Left hindlimb (tissue), 1 donor: ENCODE measurements at regions not wholly inside any gene's neighbourhood (a gene's known extent, or its start where the extent isn't known, plus 50 kb on each side); places are given as distances from the start of the nearest gene placed in this dataset.
"Not testable (repeated sequence)": the region's sequence is repeated elsewhere in the genome, so short reads cannot be mapped to it uniquely, and the experiment has no call there.

Experiments used
- DNase-seq: peaks from one replicate; pipeline ENCODE4 v3.0.0-alpha.2; 2018

DNA sequence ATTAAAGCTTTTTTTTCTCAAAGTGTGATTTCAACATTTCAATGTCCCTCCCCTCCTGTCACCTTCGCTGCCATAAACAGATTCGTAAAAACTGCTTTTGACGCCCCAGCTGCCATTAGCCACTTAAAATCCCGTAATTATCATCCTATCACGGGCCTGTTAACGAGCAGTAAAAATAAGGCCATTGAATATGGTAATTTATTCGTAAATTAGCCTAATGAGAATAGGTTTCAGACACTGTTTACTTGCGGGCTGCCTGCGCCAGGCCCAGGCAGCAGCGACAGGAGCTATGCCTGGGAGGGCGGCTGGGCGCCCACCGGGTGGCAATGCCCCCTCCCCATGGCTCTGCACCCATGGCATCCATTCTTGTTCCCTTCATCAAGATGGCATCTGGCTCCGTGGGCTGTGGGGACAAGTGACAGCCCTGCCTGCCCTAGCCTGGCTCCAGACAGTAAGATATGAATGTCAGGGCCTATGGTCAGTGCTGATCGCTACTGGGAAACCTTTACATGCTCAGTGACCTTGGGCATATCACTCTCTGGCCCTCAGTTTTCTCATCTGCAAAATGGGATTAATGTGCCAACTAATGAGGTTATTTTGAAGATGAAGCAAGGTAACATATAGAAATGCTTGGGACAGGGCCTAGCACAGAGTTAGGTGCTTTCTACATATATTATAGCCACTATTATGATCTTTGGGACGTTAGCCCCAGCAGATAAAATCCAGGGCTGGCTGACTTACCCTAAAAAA, 500.8 kb downstream of the MN1 start:
- DNase-seq: no peak

DNA sequence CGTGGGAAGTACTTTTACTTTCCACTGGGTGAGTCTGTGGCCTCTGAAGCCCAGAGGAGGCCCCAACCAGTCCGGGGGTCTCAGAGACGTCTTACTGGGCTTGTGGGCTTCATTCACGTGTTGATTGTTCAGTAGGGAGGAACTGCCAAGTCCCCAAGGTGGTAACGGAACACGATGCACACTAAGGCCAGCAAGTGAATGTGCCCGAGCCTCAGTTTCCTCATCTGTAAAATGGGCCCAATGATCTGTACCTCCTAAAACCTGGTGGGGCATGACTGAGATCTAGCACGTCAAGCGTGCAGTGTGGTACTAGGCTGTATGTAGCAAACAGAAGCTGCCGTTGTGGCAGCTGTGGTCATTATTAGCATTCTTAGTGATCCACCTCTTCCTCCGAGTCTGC, 499.1 kb downstream of the MN1 start:
- no peak for DNase-seq

DNA sequence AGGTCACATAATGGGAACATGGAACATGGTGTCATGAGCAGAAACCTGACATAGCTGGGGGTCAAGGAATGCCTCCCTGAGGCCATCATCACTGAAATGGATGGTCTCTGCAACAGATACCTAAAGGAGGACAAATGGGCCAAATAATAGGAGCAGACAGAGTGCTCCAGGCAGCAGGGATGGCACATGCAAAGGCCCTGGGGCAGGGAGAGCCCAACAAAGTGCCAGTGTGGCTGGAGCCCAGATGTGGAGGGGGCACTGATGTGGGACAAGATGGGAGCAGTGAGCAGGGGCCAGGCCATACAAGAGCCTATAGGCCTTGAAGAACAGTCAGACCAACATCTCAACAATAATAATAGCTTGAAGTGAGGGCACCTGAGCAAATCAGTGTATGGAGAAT, 497.8 kb downstream of the MN1 start:
- DNase-seq: no peak

DNA sequence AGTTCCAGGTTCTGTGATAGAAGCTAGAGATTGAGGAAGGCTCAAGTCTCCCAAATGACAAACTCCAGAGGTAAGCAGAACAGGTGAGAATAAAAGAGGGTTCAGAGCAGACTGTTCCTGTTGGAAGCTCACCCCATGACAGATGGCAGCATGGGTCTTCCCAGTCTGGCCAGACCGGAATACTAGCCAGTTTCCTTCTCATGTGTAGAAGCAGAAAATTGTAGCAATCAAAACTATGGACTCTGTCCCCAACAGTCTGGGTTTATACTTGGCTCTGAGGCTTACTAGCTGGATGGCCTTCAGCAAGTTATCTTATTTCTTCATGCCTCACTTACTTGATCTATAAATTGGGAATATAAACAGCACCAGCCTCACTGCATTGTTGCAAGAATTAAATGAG, 494.8 kb downstream of the MN1 start:
- DNase-seq: no peak

DNA sequence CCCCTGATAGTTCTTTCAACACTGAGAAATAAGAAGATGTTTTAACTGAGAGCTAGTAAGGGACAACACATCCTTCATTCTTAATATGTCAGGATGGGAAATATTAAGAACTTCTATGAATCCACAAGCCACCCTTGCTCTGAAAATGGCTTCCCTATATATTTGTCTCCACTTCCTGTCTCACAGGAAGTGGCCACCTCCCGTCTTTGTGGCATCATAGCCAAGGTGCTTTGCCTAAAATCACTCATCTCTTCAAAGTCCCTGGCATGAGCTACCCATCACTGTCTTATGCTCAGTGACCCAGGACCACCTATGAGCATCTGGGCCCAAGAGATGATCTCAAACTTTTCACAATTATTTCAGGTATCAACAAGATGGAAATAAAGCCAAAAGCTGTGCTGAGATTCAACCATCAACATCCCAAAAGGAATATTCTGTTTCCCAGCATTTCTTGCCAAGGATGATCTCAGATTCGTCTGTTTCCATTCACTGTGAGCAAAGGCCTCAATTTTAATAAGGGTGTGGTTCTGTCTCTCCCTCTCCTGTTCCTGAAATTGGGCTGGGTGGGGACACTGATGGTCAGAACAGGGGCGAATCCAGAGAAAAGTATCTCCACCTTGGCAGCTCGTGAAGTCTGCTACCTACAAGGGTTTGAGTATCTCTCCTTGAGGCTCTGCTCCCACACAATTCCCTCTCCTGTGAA, 493.9 kb downstream of the MN1 start:
- DNase-seq: no peak

DNA sequence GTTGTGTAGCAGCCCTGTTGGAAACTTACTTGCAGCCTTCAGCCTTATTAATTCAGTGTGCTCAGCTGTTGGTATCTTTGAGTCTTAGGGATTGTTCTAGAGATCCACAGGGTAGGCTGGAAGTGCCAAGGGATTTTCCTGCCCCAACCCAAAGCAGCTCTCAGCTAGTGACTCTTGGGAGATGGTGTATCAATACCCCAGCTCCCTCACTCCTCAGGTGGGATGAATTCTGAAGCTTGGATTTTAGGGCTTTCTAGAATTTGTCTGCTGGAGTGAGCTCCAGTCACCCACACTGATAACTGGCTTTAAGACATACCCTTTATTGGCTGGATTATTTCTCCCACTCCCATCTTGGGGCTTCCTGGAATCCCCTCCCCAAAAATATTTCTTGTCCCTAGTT, 493.0 kb downstream of the MN1 start:
- no peak for DNase-seq

DNA sequence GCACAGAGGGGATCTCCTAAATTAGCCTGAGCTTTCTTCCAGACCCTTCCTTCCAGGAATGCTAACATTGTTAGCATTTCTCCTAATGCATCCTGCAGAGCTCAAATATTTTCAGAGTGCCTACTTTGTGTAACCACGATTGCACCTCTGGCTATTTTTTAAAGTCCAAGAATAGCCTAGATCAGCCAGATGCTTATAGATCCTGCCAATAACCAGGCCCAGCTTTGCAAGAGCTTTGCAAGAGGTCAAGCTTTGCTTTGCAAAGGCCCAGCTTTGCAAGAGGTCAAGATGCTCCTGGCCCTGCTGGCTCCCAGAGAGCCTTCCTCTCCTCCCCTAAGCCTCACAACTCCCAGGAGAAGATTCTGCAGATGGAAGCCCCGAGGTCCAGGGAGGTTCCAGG, 491.9 kb downstream of the MN1 start:
- no peak for DNase-seq

DNA sequence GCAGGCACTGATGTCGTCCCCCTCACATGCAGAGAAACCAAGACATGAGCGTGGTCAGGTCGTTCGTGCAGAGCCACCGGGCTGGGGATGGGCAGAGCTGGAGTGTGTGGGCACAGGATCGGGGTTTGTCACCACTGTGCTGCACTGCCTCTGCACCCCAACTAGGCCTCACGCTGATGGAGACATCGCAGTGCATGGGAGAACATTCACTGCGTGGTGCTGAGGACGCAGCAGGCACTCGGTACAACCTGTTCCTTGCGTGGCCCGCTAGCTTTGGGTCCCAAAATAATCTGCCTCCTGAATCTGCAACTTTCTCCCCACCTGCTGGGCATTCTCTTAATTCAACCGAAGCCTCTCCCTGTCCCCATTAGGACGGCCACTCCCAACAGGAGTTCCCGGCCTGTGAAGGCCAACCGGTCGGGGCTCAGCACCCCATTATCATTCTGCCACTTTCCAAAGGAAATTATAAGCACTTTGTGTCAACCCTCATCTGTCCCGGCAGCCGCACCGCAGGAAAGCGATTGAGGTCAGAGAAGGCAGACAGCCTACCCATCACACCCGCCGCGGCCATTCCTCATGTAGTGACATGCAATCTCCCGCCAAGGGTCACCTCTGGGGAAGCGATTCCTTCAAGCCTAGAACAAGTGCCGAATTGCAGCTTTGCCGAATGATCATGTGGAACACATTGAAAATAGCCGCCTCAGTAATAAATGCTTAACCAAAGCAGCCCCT, 490.4 kb downstream of the MN1 start:
- no peak for DNase-seq

DNA sequence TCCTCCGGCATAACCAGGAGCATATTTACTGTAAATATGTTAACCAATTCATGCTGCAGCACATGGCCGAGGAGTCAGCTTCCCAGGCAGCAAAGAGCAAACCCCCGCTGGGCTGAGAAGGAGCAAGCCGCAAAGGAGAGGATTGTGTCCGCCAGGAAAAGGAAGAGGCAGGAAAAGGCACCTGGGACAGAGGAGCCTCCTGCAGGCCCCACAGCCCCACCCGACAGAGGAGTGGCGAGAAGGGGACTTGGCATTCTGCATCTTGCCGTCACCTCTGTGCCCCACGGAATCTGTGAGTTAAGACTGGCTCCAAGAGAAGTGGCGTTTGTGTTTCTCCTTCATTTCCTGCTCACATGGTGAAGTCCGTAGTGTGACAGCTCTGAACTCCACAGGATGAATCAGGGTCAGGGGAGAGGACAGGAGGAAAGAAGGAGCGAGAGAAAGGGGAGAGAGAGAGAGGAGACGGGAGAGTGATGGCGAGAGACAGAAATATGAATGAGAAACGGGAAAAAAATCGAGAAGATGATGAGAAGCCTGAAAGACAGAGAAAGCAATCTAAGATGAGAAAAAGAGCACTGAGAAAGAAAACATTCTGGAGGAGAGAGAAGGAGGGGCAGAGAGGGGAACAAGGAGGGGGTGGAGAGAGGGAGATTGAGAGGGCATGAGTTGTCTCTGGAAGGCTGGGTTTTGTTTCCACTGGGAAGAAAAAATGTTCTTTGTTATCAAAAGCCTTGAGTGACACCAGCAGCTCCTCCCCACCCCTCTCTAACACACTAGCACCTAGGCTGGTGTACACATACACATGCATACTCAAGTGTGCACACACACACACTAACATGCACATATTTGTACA, 489.6 kb downstream of the MN1 start:
- DNase-seq: no peak

DNA sequence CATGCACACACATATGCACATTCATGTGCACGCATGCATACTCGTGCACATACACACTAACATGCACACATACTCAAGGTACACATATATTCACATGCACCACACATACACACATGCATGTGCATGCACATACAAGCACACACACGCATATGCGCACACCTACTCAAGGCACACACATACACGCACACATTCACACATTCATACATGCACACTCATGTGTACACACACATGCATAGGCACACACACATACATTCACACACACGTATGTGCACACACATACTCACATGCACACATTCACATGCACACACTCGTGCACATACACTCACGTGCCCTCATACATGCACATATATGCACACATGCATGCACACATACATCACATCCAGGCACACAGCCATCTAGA, 489.0 kb downstream of the MN1 start:
- no peak for DNase-seq

DNA sequence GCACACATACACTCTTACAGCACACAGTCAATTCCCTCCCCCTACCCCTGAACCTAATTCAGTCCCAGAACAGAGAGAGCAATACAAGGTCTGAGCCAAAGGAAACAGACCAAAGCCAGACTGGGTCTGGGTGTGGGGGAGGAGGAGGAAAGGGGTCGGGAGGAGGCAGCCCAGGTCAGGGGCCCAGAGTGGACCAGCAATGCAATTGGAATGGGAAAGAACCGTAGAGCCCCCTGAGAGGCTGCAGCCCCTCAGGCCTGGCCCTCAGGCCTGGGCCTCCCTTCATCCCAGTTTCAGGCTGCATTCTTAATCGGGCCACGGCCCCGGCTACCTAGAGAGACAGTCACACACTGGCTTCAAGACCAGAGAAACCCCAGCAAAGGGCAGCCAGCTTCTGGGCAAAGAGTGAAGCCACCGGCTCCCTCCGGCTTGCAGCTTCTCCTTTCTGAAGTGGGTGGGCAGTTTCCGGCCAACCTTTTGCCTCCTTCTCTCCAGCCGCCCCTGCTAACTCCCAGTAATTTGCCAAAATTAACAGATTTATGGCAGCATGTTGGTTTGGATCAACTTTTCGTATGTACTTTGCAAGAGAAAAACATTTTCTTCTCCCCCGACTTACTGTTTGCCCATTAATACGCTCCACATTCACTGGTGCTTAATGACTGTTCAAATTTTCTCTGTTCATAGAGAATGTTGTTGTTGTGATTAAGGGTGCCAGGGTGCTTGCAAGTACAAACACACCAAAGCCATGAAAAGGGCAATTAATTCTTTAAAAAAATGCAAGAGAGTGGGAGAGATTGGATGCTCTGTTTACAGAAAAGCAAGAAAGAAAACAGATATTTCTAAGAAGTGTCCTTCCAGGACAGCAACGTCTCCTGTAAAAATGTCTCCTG, 488.3 kb downstream of the MN1 start:
- DNase-seq: no peak

DNA sequence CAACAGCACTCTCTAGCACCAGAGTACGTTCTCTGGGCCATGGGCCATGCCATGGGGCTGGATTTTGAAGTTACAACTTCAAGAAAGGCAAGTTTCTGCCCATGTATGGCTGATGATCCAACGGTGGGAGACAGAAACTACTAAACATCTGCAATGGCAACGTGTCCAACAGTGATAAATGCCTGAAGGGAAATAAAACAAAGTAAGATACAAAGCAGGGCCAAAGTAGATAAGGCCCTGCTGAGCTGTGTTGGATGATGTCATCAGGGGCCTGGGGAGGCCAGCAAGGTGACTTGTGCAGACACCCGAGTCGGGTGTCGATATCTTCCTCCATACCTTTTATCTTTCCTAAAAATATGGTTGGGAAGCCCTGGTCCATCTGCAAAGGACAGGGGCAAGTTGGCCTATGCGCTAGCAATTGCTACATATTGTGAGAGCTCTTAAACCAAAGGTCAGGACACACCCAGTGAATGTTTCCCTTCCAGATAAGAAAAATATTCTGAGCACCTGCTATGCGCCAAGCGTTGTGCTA, 487.2 kb downstream of the MN1 start:
- no peak for DNase-seq

DNA sequence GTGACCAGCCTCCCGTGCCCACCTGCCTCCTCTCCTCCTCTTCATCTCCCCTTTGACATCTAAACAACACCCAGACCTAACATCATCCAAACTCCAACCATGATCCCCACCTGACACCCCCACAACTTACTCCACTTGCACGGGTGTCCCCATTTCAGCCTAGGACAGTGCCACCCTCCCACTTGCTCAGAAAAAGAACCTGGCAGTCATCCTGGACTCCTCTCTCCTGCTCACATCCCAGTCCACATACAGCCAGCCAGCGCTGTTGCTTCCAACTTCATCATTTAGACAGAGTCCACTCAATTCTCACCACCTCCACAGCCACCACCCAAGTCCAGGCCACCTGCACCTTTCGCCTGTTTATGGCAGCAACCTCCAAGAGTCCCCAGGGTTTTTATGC, 485.7 kb downstream of the MN1 start:
- DNase-seq: no peak

DNA sequence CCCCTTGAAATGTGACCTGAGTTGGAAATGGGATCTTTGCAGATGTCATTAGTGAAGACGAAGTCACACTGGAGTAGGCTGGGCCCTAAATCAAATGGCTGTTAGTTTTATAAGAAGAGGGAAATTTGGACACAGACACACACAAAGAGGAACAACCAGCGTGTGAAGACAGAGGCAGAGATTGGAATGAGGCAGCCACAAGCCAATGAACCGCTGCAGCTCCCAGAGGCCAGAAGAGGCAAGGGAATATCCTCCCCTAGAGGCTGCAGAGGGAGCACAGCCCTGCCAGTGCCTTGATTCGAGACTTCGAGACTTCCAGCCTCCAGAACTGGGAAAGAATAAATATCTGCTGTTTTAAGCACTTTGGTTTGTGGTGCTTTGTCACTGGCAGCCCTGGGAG, 484.5 kb downstream of the MN1 start:
- DNase-seq: no peak

DNA sequence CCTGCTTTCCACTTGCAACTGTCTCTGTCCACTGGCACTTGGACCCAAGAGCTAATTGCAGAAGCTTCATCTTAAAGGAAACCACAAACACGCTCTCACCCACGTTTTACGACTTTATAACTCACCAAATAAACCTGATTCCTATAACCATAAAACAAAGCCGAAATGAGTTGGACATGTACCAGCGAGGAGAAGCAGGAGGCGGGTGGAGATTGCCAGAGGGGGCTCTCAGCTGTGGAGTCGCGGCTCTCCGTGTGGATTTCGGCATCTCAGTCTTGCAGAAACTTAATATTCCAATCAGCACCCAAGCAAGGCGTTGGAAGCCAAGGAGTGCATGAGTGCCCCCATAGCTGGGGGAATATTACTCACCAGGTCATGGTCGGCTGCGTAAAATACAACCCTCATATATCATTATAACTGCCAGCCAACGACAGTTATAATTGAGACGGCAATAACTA, 483.6 kb downstream of the MN1 start:
- no peak for DNase-seq

DNA sequence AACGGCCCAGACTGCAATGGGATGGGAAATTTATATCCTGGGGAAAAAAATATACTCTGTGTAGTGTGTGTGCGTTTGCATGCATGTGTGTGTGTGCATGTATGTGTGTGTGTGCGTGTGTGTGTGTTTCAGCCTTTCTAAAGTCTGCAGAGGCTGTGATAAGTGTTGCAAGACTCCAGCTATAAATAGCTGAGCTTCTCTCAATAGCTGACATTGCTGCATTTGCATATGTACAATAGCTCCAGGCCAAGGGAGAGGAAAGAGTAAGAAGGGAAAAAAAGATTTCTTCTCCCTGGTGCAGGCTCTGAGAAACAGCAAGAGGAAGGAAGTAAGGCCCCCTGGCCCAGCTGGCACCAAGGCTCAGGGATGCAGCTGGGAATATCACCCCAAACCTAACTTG, 483.0 kb downstream of the MN1 start:
- no peak for DNase-seq

DNA sequence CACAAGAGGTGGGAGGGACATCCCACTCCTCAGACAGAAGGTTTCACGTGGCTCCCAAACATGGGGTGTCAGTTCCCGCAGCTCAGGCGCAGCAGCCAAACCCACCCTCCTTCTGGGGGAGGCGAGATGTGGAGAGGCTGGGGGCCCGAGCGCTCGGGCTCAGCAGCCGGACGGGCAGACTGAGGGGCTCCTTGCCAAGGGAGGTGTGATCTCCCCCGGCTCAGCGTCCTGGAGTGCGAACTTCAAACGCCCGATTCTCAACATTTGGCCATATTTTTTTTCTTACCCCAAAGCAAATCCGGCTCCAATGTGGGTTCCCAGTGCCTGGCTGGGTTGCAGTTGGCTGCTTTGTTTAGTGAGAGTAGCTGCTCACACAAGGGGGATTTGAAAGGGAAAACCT, 477.9 kb downstream of the MN1 start:
- no peak for DNase-seq

DNA sequence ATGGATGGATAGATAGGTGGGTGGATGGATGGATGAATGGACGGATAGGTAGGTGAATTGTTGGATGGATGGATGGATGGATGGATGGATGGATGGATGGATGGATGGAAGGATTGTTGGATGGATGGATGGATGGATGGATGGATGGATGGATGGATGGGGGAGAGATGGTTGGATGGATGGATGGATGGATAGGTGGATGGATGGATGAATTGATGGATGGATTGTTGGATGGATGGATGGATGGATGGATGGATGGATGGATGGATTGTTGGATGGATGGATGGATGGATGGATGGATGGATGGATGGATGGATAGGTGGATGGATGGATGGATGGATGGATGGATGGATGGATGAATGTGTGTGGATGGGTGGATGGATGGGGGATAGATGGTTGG, 476.6 kb downstream of the MN1 start:
- not testable (repeated sequence) for DNase-seq

DNA sequence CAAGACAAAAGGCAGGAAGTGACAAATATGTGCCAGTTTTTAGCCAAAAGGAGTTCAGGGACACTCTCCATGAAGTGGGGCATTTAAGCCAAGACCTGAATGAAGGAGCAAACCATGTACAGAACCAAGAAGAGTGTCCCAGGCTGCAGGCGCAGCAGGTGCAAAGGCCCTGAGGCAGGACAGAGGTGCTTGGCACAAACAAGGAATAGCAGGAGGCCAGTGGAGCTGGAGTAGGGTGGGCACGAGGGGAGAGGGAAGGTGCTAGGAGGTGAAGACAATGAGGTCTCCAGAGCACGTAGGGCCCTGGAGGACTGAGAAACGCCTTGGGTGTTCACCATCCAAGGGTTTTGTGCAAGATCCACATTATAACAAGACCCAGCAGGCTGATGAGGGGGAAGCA, 474.1 kb downstream of the MN1 start:
- DNase-seq: no peak

DNA sequence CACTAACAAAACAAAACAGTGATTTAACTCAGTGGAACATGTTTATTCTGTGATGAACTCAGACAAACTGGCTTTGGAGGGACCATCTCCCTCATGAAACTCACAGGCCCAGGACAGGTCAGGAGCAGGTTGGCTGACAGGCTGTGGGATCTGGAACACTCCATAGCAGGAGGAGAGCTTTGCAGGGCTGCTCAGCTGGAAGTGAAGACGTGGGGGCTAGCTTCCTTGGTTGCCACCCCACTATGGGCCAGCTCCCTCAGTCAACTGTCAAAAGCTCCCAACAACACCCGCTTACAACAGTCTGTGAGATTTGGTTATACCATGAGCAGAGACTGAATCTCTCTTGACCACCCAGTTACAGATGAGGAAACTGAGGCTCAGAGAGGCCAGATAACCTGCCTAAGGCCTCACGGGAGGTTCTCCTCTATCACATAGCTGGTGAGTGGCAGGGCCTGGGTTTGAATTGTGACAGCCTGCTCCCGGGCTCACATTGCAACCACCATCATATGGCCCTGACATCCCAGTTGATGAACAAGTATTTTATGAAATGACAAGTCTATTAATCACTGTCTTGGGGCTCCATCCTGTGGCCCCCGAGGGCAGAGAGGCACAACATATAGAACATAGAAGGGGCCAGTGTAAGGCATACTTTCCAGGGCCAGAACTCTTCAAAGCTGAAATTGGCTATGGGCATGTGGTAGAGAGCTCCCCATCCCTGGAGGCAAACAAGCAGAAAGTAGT, 473.4 kb downstream of the MN1 start:
- no peak for DNase-seq
